NCI-H82 treated with DMSO at 0.1 percent for 48 hours (cell line): ENCODE measurements at regions not wholly inside any gene's neighbourhood (a gene's known extent, or its start where the extent isn't known, plus 50 kb on each side); places are given as distances from the start of the nearest gene placed in this dataset.

Source experiments
- DNase-seq: peaks from one replicate; lab custom pipeline; 2025; ENCODE audit not compliant: unreplicated experiment; lab: John Stamatoyannopoulos, UW

DNA sequence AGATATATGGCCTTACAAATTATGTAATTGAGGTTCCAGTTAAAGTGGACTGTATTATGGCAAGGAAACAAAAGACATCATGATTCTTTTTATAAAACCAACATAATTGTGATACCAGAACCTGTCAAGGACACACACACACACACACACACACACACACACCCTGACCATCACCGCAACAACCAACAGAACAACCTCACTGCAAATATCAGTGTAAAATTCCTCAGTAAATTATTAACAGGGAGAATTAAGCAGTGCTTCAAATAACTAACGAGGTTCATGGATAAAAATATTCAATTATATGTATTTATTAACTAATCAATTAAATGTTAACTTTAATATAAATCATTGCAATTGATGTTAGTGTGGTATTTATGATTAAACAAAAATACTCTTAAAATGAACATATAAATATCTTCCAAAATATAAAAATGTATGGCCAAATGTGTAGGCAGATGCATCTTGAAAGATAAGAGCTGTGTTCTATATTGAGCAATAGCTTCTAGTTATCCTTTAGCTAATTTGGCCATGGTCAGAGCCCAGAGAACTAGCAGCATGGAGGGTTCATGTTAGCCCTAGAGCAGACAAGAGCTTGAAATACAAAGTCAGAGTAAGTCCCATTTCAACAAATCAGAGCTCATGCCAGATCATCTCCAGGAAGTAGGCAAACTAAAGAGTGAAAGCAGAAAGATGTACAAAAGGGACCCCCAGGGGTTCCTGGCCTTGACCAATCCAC, 280.5 kb upstream of the ADAMTS16 start:
- DNase-seq = no peak

DNA sequence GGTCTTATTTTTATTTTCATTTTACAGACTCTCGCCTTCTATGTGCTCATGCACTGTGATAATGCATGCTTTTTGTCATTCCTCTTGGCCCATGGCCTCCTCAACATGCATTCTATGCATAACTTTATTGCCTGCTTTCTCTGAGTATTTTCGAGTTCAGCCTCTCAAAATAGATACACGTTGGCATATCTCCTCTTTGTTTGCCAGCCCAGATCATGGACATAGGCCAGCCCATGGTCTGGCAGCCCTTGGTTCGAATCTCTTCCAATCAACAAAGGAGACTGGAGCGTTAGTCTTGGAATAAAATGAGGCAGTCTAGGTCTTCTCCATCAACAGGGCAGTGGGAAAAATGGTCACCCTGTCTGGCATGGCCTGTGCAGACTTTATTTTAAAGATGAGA, 279.5 kb upstream of the ADAMTS16 start:
- no peak for DNase-seq

DNA sequence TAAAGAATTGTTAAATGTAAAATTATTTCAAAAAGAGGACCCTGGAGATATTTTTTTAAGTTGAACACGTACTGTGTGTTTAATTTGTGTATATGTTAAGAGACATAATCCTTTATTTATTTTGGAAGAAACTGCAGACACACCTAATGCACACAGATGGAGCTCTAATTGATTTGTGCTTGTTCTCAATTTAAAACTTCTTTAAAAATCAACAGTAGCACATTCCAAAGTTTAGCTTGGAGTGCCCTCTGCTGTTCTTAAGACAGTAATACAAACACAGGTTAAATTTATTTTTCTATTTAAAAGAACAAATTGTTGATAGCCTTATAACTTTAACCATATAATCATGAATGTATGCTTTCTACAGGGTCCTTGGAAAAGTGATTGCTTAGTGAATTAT, 277.6 kb upstream of the ADAMTS16 start:
- peak; percentile 19 for DNase-seq

DNA sequence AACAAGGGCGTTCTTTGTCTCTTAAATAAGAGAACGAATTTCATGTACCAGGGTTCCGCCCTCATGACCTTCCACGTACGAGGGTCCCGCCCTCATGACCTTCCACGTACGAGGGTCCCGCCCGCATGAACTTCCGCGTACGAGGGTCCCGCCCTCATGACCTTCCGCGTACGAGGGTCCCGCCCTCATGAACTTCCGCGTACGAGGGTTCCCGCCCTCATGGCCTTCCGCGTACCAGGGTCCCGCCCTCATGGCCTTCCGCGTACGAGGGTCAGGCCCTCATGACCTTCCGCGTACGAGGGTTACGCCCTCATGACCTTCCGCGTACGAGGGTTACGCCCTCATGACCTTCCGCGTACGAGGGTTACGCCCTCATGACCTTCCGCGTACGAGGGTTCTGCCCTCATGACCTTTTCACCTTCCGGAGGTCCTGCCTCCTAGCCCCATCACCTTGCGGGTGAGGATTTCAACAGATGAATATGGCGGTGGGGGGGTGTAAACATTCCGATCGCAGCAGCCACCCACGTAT, 273.9 kb upstream of the ADAMTS16 start:
- DNase-seq = no peak

DNA sequence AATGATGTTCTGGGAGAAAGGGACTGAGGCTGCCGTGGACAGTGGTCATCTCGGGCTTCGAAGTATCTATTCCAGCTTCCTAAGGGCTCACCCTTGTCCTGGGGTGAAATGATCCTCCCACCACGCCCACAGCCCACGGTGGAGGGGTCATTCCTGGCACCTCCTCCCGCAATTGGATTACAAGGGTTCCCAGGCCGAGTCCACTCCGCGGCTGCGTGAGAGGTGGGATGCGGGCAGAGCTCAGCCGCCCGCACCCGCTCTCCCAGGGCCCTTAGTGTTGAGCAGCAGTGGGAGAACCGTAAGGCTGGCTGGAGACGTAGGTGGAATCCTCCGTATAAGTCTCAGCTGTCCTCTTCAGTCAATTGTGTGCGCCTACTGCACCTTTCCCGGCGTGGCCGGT, 273.3 kb upstream of the ADAMTS16 start:
- no peak for DNase-seq

DNA sequence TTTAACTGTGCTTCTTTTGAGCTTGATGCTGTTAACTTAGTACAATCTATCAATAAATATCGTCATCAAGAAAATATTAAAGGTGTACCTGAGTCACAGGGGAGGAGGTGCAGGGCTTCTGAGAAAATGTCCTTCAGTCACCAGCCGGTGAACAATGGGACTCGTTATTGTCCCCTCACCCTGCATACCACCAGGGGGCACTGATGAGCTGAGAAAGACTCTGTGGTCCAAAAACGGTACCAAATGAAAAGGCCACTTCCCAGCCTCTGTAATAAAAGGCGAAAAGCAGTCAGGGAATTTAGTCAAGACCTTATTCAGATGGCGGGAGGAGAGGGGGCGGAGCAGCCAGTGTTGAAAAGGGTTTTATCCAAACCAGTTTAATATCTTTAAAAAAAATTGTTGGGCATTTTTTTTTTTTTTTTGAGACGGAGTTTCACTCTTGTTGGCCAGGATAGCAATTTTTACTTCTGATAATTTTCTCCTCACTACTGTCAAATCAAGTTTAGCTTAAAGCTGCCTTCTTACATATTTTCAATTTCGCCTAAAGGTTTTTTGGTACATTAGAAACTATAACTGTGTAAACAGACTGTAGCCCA, 271.9 kb upstream of the ADAMTS16 start:
- peak; percentile 0 for DNase-seq

DNA sequence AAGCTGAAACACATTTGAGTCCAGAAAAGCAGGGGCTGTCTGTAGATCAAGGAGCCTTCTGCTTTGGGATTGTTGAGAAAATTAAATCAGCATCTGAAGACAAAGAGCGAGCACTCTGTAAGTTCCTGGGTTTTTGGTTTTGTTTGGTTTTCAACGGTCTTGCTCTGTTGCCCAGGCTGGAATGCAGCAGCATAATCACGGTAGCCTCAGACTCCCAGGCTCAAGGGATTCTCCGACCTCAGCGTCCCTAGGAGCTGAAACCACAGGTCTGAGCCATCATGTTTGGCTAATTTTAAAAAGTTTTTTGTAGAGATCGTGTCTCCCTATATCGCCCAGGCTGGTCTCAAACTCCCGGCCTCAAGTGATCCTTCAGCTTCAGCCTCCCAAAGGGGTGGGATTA, 266.5 kb upstream of the ADAMTS16 start:
- no peak for DNase-seq

DNA sequence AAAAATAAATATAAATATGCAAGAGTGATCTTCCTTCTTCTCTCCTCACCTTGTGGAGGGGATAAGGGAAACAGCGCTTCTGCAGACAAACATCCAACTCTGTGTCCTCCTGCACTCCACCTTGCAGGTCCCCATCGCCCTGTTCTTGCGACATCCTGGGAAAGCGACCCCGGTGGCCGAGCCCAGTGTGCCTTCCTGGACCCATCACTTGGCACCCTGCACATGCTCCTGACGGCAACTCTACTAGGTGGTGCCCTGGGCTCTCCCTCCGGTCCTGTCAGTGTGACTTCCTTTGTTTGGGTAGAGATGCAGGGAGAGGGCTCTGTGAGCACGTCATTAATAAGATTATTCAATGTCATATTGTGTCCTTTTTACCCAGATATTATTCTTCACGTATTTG, 266.0 kb upstream of the ADAMTS16 start:
- no peak for DNase-seq

DNA sequence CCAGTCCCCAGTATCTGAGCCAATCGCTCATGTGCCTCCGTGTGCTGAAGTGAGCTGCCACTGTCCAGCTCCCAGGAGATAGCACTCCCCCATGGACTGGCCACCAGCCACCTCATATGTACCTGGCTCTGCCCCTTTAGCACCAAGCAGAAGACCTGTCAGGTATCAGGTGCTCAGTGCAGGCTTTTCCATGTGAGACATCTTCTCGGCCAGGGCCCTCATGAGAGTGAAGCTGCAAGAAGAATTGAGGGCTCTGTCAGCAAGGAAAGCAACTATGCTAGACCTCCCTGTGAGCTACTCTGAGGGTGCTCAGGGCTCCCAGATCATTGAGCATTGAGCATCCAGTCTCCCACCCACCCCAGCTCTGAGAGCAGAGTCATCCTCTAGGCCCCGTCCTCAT, 264.2 kb upstream of the ADAMTS16 start:
- DNase-seq = no peak

DNA sequence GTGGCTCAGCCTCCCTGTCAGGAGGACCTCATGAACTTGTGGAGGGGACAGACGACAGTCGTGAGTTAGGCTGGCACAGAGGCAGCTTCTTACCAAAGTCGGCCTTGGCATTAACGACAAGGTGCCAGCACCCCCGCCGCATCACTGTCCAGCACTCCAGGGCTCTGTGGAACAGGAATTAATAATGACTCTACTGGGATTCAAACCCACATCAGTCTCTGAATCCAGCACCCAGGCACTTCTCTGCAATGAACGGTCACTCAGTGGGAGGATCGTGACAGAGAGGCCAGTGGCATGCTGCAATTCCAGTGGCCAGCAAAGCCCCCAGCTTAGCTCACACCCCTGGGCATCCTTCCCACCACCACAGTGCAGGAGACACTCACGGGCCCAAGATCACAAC, 263.3 kb upstream of the ADAMTS16 start:
- DNase-seq = no peak

DNA sequence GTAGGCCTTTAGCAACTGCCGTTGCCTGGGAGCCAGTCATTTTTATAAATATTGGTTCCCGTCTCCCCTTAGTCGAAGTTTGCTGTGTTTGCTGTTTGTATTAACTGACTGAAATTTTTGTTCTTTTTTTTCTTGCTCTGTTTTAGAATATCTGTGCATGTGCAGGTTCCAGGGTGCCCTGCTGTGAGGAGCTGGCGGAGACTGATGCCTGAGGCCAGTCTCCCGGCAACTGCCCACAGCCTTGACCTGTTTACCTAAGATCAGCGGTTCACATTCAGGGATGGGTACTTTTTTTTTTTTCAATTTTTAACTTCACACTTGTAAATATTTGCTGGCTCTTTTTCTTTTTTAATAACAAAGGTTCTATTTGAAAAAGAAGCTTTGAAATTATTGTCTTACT, 262.6 kb upstream of the ADAMTS16 start:
- no peak for DNase-seq

DNA sequence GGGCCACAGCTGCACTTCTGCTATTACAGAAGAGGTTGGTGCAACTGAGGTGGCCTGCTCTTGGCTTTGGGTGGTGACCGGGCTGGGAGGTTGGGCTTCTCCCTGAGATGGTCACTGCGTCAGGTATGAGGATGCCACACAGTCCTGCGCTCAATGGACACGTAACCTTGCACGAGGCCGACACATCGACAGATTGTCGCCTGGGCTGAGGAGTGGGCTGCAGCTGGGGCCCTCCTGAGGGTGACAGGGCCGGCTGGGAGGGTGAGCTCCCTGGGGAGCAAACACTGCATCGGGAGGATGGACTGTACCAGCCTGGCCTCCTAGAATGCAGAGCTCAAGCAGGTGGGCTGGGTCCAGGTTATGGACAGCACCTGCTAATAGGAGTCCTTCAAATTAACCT, 261.1 kb upstream of the ADAMTS16 start:
- no peak for DNase-seq

DNA sequence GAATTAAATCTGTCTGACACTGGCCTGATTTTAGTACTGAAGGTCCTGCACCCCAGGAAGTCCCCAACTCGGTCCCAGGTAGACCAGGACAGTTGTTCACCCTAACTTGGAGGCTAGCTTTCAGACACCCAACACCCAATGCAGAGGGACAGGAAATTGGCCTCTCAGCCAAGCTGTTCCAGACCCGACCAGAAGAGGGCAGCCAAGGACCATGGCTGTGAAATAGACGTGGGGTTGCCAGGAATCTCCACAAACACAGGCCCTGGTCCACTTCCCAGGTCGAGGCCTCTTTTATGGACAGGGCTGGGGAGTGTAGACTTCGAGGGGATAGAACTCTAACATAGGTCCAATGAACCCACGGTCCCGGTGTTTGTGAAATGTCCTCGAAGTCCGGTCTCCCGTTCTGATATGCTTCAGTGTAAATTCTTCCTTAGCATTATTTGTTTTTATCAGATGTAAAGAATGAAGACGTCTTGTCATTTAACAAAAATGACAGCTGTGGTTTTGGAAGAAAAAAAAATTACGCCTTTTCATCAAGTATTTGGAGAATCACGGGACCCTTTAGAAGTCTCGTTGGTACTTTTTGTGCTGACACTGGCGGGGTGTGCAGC, 260.3 kb upstream of the ADAMTS16 start:
- DNase-seq = peak; percentile 14

DNA sequence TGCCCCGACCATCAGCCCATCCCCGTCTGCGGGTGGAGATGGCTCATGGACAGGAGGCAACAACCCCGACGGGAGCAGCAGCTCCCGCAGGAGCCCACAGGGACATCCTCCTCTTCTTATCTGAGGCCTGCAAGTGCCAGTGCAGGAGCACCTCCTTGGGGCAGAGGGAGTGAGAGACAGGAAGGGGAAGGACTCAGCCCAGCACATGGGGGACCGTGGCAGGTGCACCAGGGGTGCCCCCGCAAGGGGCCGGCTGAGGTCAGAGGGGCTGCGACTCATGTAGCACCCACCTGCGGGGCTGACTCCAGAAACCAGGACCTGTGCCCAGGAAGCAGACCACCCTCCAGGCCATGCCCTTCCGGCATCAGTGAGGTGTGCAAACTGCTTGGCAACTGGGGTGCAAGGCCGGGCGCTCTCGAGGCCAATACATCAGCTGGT, 259.8 kb upstream of the ADAMTS16 start:
- DNase-seq = no peak

DNA sequence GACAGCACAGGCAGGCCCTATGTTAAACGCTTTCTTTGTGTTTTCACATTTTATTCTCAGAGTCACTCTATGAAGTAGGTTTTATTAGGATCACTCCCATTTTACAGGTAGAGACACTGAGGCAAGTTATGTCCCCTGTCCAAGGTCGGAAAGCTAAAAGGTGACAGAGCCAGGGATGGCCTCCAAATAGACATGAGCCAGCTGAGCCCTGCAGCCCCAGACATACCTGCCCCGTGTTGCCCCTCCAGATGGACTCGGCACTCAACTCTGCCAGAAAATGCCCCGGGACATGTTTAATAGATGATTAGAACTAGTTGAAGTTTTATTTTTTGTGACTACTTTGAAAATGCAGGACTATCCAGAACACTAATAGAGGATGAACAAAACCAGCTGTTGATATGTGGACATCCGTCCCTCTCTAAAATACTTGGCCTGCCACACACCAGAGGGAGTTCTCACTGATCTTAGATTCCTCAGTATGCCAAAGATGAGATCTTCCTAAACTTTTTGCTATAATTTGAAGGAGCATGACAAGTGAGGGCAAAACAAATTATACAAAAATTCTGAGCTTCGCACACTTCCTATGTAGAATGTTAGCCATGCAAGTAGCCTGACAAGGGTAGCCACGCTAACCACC, 258.6 kb upstream of the ADAMTS16 start:
- DNase-seq = no peak

DNA sequence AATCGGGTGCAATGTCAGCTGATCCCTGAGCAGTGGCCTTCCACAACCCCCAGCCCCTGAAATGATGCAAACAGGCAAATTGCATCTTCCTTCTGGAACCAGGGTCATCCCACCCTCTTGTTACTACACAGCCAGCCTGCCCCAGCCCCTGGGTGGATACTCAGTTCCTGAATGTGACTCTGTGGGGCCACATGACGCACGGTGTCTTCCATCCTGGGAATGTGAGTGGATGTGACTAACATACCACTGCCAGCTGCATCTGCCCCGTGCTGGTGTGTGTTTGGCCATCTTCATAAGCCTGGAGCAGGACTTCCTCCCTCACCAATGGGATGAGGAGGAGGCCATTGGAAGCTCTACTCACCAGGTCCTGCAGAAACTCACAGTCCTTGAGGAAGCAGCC, 257.9 kb upstream of the ADAMTS16 start:
- DNase-seq = no peak

DNA sequence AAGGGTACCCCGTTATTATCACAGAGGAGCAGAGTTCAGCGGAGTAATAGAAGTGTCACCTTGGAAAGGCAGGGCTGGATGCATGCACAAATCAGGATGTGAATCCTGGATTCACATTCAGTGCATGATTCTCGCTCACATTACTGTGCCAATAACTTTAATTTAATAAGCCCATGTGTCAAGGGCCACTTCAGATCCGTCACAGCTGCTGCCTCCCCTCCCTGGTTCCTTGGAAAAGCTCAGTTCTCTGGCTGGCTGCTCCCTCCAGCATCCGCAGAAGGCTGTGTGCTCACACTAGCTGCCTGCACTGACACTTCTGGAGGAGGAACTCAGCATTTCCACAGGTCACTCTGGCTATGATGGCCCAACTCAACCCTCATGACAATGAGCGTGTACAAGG, 256.8 kb upstream of the ADAMTS16 start:
- DNase-seq = no peak

DNA sequence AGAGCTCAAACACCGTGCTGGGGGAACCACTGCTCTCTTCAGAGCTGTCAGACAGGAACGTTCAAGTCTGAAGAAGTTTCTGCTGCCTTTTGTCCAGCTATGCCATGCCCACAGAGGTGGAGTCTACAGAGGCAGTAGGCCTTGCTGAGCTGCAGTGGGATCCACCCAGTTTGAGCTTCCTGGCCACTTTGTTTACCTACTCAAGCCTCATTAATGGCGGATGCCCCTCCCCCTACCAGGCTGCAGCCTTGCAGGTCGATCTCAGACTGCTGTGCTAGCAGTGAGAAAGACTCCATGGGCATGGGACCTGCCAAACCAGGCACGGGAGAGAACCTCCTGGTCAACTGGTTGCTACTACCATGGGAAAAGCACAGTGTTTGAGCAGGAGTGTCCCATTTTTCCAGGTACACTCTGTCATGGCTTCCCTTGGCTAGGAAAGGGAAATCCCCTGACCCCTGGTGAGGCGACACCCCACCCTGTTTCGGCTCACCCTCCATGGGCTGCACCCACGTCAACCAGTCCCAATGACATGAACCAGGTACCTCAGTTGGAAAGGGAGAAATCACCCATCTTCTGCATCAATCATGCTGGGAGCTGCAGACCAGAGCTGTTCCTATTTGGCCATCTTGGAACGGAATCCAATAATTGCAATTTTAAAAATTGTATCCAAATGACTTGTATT, 246.9 kb upstream of the ADAMTS16 start:
- no peak for DNase-seq

DNA sequence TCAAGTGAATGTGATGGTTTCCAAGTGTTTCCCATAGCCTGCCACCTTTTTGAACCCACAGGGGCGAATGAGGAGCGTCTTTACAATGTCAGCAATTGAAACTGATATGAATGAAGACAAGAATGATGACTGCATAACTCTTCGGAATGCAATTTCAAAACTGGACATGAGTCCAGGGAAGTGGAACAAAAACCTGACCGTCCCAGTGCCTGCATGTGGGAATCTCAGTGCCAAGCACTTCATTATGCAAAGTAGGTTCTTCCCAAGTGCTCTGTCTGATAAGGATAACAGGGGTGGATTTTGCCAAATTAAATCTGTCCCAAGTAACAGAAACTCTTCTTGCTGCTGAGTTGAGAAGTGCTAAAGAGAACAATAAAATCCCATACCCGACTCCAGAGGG, 243.8 kb upstream of the ADAMTS16 start:
- no peak for DNase-seq

DNA sequence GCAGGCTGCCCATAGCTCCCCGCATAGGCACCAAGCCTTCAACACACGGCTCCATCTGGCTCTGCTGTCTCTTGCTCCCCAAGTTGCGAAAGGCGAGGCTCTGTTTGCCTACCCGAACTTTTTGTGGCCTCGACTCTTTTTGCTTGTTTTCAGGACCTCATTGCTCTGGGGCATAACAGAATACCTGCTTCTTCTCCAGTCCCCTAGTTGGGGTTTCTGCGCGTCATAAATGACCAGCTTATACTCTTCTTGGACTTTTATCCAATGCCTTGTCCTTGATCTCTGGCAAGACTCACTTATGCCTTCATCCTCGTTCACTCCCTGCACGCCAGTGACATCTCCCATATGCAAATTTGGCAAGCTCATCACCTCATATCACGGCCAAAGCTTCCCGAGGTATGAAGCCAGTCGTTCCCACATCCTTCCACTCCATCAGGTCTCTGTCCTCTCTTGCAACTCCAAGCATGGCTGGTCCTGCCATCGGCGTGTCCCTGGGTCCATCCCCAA, 238.8 kb upstream of the ADAMTS16 start:
- DNase-seq = no peak

DNA sequence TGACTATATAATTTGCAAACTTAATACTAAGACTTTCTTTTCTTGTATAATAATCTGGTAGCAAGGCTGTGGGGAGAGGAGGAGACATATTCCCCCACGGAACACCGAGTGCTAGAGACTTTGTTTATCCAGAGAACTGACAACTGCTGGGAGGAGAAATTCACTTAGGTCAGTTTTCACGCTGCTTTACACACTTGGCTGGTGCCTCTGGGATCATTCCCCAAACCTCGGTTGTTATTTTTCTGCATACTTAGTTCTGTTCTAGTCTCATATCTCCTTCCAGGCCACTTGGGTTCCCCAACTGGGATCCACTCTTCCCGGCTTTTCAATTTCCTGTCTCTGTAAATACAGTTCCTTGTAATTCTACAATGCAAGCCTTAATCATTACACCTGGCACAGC, 238.2 kb upstream of the ADAMTS16 start:
- DNase-seq = no peak
